CD4-positive, alpha-beta T cell (primary cell): ENCODE measurements at regions not wholly inside any gene's neighbourhood (a gene's known extent, or its start where the extent isn't known, plus 50 kb on each side); places are given as distances from the start of the nearest gene placed in this dataset.

ENCODE experiments used
- ATAC-seq: fragments of 200-7000 bp; cut with Tn5 transposase; one replicate; pipeline ENCODE4 v1.10.0; 2022; ENCODE audit warnings: mild to moderate bottlenecking; ENCODE audit not compliant: poor library complexity
- CTCF ChIA-PET: fragments of 350-600 bp; sonication (Branson Sonifier 250); formaldehyde crosslinking; loops from one replicate; lab custom pipeline; 2021; ENCODE audit warnings: antibody characterized with exemption, inconsistent platforms; lab: Charles Lee
- POLR2A ChIA-PET: fragments of 350-600 bp; sonication (Branson Sonifier 250); formaldehyde crosslinking; loops from one replicate; lab custom pipeline; 2021; ENCODE audit warnings: antibody characterized with exemption, inconsistent platforms; lab: Charles Lee
- DNase-seq, 14 experiments: peaks; one replicate each; pipeline ENCODE4 v3.0.0-alpha.2; 2013 to 2020; ENCODE audit warnings: mixed read lengths in 2 of 14
- H3K27ac ChIP-seq, 2 donors: one replicate each; pipeline versions ENCODE4 v1.5.1 to v1.7.0; 2013; ENCODE audit warnings: low read length in 2 of 2, low read depth in 1 of 2, mild to moderate bottlenecking in 1 of 2
- H3K27me3 ChIP-seq, 2 experiments: 1 replicate in 1 of 2; 2 replicates in 1 of 2; pipeline versions ENCODE4 v1.6.1 to v1.7.0; 2013; ENCODE audit warnings: low read length in 2 of 2, control low read depth in 1 of 2, mild to moderate bottlenecking in 1 of 2, moderate library complexity in 1 of 2; ENCODE audit not compliant: insufficient read depth in 2 of 2, control insufficient read depth in 1 of 2
- H3K36me3 ChIP-seq: one replicate; pipeline ENCODE4 v1.6.1; 2013; ENCODE audit warnings: low read length, control low read depth; ENCODE audit not compliant: insufficient read depth
- H3K4me1 ChIP-seq: one replicate; pipeline ENCODE4 v1.6.1; 2013; ENCODE audit warnings: low read length, control low read depth; ENCODE audit not compliant: insufficient read depth
- H3K4me3 ChIP-seq: one replicate; pipeline ENCODE4 v1.5.1; 2013; ENCODE audit warnings: mild to moderate bottlenecking, low read length, moderate library complexity
- H3K9me3 ChIP-seq, 2 experiments: 1 replicate in 1 of 2; 2 replicates in 1 of 2; pipeline versions ENCODE4 v1.6.1 to v1.7.0; 2013; ENCODE audit warnings: low read length in 2 of 2, mild to moderate bottlenecking in 2 of 2, control low read depth in 1 of 2, moderate library complexity in 1 of 2; ENCODE audit not compliant: control insufficient read depth in 1 of 2, insufficient read depth in 1 of 2
- H3K27ac Mint-ChIP-seq: one replicate; pipeline ENCODE4 v1.8.0; 2020; ENCODE audit warnings: mixed read lengths
- H3K27me3 Mint-ChIP-seq: one replicate; pipeline ENCODE4 v1.8.0; 2021; ENCODE audit warnings: mixed read lengths
- H3K36me3 Mint-ChIP-seq: one replicate; pipeline ENCODE4 v1.8.0; 2021; ENCODE audit warnings: low read depth, mixed read lengths
- H3K4me1 Mint-ChIP-seq: one replicate; pipeline ENCODE4 v1.8.0; 2021; ENCODE audit warnings: low read depth, mixed read lengths
- H3K4me3 Mint-ChIP-seq: one replicate; pipeline ENCODE4 v1.8.0; 2020; ENCODE audit warnings: mild to moderate bottlenecking, mixed read lengths
- H3K9me3 Mint-ChIP-seq: one replicate; pipeline ENCODE4 v1.8.0; 2020; ENCODE audit warnings: mixed read lengths
- intact Hi-C, 2 experiments: fragments of 100-400 bp; cut with DNase I in 1 of 2; cut with micrococcal nuclease in 1 of 2; formaldehyde crosslinking; loops; one replicate each; pipeline versions ENCODE4 v1.15.1 to v1.9.0; 2023 to 2025; cut with DNase I, micrococcal nuclease
- TF ChIP-seq, protein P1 (sequence below): fragments of 200-600 bp; IDR thresholded peaks from one replicate; pipeline ENCODE4 v1.8.0; 2022; ENCODE audit warnings: antibody characterized with exemption, mild to moderate bottlenecking

- ChIA-PET CTCF (no interaction called here), POLR2A (no interaction called here)
- H3K4me1 ChIP-seq, result no peaks in the 10 kb centered on the region
- no peaks in the 10 kb centered on the region for H3K36me3 ChIP-seq
- Mint-ChIP-seq H3K36me3 (no peaks in the 10 kb centered on the region), H3K4me3 (no peak overlapping the region), H3K27ac (no peak overlapping the region), H3K4me1 (no peaks in the 10 kb centered on the region), H3K27me3 (peaks cover 24% of the 10 kb centered on the region), H3K9me3 (no peaks in the 10 kb centered on the region)
- no peaks in the 10 kb centered on the region for H3K9me3 ChIP-seq
- no peak for DNase-seq
- no peak overlapping the region for H3K4me3 ChIP-seq
- peaks cover 0 to 6% of the 10 kb centered on the region in 2 experiments for H3K27me3 ChIP-seq
- ATAC-seq, result no peak
- H3K27ac ChIP-seq, result no peak overlapping the region
- TF ChIP-seq, protein P1, sequence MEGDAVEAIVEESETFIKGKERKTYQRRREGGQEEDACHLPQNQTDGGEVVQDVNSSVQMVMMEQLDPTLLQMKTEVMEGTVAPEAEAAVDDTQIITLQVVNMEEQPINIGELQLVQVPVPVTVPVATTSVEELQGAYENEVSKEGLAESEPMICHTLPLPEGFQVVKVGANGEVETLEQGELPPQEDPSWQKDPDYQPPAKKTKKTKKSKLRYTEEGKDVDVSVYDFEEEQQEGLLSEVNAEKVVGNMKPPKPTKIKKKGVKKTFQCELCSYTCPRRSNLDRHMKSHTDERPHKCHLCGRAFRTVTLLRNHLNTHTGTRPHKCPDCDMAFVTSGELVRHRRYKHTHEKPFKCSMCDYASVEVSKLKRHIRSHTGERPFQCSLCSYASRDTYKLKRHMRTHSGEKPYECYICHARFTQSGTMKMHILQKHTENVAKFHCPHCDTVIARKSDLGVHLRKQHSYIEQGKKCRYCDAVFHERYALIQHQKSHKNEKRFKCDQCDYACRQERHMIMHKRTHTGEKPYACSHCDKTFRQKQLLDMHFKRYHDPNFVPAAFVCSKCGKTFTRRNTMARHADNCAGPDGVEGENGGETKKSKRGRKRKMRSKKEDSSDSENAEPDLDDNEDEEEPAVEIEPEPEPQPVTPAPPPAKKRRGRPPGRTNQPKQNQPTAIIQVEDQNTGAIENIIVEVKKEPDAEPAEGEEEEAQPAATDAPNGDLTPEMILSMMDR, result no peak
- intact Hi-C loops, result no loop called here
These were observed 162.2 kb downstream of the C1orf94 start for GRCh38 chr1:34338871-34339270.

DNA sequence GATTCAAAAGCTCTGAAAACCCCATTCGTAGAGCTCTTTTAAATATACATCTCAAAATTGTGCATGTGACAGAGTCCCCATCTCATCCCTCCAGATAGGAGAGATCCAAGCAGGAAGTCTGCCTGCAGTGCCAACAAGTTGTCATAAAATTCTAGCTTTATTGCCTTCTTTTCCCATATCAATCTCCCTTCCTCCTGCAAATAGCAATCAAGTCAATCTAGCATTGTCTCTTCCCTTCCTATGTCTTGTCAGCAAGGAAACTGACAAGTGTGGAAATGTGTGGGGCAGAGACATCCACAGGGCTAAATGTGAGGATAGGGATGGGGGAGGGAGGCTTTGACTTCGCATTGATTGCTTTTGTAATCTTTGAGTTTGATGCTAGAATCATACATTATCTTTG, 165.2 kb downstream of the C1orf94 start:
- H3K27ac ChIP-seq, result no peak overlapping the region
- DNase-seq, result no peak
- H3K36me3 Mint-ChIP-seq, result no peaks in the 10 kb centered on the region
- ChIA-PET CTCF (no interaction called here), POLR2A (no interaction called here)
- H3K27me3 Mint-ChIP-seq, result peaks cover 42% of the 10 kb centered on the region
- H3K9me3 ChIP-seq, result no peaks in the 10 kb centered on the region
- intact Hi-C loops, result no loop called here
- H3K4me3 Mint-ChIP-seq, result no peak overlapping the region
- no peaks in the 10 kb centered on the region for H3K4me1 ChIP-seq
- no peaks in the 10 kb centered on the region for H3K4me1 Mint-ChIP-seq
- no peaks in the 10 kb centered on the region for H3K9me3 Mint-ChIP-seq
- no peak overlapping the region for H3K4me3 ChIP-seq
- H3K36me3 ChIP-seq, result no peaks in the 10 kb centered on the region
- ATAC-seq, result no peak
- peaks cover 0 to 6% of the 10 kb centered on the region in 2 experiments for H3K27me3 ChIP-seq
- H3K27ac Mint-ChIP-seq, result no peak overlapping the region
- TF ChIP-seq, protein P1, result no peak

DNA sequence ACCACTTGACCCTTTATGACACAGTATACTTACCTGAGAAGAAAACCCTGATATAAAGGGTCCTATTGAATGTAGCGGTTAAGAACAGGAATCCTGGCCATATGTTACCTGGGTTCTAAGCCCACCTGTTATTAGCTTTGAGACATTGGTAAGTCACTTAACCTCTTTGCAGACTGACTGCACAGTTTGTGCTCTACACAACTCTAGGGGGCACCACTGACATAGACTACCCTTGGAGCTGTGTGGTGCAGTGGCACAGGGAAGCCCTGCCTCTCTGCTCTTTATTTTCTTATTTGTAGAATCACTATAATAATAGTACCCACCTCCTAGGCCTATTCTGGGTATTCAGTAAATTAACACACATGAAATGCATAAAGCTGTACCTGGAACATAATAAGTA, 165.6 kb downstream of the C1orf94 start:
- H3K4me3 Mint-ChIP-seq, result no peak overlapping the region
- Histone ChIP-seq H3K4me3 (no peak overlapping the region), H3K36me3 (no peaks in the 10 kb centered on the region), H3K27ac (no peak overlapping the region), H3K9me3 (no peaks in the 10 kb centered on the region), H3K27me3 (peaks cover 0 to 6% of the 10 kb centered on the region in 2 experiments), H3K4me1 (no peaks in the 10 kb centered on the region)
- H3K36me3 Mint-ChIP-seq, result no peaks in the 10 kb centered on the region
- no peak for ATAC-seq
- TF ChIP-seq, protein P1, result no peak
- DNase-seq, result no peak
- ChIA-PET POLR2A (no interaction called here), CTCF (no interaction called here)
- H3K27me3 Mint-ChIP-seq, result peaks cover 40% of the 10 kb centered on the region
- H3K4me1 Mint-ChIP-seq, result no peaks in the 10 kb centered on the region
- H3K9me3 Mint-ChIP-seq, result no peaks in the 10 kb centered on the region
- intact Hi-C loops, result no loop called here
- H3K27ac Mint-ChIP-seq, result no peak overlapping the region
